ENCODE measurements at regions not wholly inside any gene's neighbourhood (a gene's known extent, or its start where the extent isn't known, plus 50 kb on each side); places are given as distances from the start of the nearest gene placed in this dataset.
"Not testable (repeated sequence)": the region's sequence is repeated elsewhere in the genome, so short reads cannot be mapped to it uniquely, and the experiment has no call there.

GRCh38 chr6:141874930-141875602, 257.7 kb upstream of the GJE1 start:
- no peak for DNase-seq

GRCh38 chr6:141869509-141869908, 263.2 kb upstream of the GJE1 start:
- not testable (repeated sequence) for DNase-seq

GRCh38 chr6:141867767-141868166, 265.0 kb upstream of the GJE1 start:
- DNase-seq, result no peak

- no peak for DNase-seq
These were observed 265.8 kb upstream of the GJE1 start for GRCh38 chr6:141866731-141867497.

GRCh38 chr6:141851063-141851462, 281.7 kb upstream of the GJE1 start:
- DNase-seq, result no peak

GRCh38 chr6:141848029-141848890, 284.5 kb upstream of the GJE1 start:
- no peak for DNase-seq

- DNase-seq, result no peak
These were observed 286.1 kb upstream of the GJE1 start for GRCh38 chr6:141846639-141847038.

- no peak for DNase-seq
These were observed 289.4 kb upstream of the GJE1 start for GRCh38 chr6:141843178-141843834.

GRCh38 chr6:141833001-141833655, 299.6 kb upstream of the GJE1 start:
- DNase-seq, result no peak

GRCh38 chr6:141830530-141830929, 302.2 kb upstream of the GJE1 start:
- DNase-seq, result no peak

GRCh38 chr6:141829566-141830360, 303.0 kb upstream of the GJE1 start:
- DNase-seq, result no peak

GRCh38 chr6:141824350-141824749, 308.4 kb upstream of the GJE1 start:
- DNase-seq, result no peak

- not testable (repeated sequence) for DNase-seq
These were observed 317.7 kb upstream of the GJE1 start for GRCh38 chr6:141815039-141815438.

- DNase-seq, result no peak
These were observed 322.8 kb upstream of the GJE1 start for GRCh38 chr6:141809901-141810300.

- DNase-seq, result no peak
These were observed 324.1 kb upstream of the GJE1 start for GRCh38 chr6:141808662-141809061.

- DNase-seq, result not testable (repeated sequence)
These were observed 331.8 kb upstream of the GJE1 start for GRCh38 chr6:141800973-141801372.

GRCh38 chr6:141790921-141791320, 341.8 kb upstream of the GJE1 start:
- no peak for DNase-seq

- DNase-seq, result no peak
These were observed 344.6 kb upstream of the GJE1 start for GRCh38 chr6:141788096-141788495.

- no peak for DNase-seq
These were observed 349.1 kb upstream of the GJE1 start for GRCh38 chr6:141783585-141783984.

GRCh38 chr6:141780296-141780695, 352.4 kb upstream of the GJE1 start:
- no peak for DNase-seq

GRCh38 chr6:141764388-141764787, 368.3 kb upstream of the GJE1 start:
- no peak for DNase-seq

- DNase-seq, result no peak
These were observed 374.3 kb upstream of the GJE1 start for GRCh38 chr6:141758430-141758829.
